ENCODE measurements at regions not wholly inside any gene's neighbourhood (a gene's known extent, or its start where the extent isn't known, plus 50 kb on each side); places are given as distances from the start of the nearest gene placed in this dataset.
"Not testable (repeated sequence)": the region's sequence is repeated elsewhere in the genome, so short reads cannot be mapped to it uniquely, and the experiment has no call there.

DNA sequence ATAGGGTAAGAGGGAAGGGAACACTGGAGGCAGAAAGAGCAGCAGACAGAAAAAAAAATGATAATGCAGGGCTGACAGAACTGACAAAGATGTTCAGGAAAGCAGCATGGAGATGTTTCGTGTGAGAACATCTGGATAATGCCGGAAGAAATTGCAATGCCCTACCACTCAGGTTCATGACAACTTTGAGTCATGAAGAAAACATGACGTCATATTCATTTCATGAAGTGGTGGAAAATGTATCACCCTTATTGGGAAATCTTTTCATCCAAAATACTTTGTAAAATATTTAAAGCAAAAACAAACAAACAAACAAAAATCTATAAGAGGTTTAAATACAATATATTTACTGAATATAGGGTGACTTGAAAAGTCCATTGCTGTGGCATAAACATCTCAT, 305.4 kb upstream of the IGF1R start:
- H3K27me3 ChIP-seq (ENCODE audit: insufficient read depth, poor library complexity, severe bottlenecking): no peaks in the 10 kb centered on the region
- H3K4me1 ChIP-seq (ENCODE audit: insufficient read depth, poor library complexity, severe bottlenecking): no peaks in the 10 kb centered on the region
- TF ChIP-seq, protein P1, sequence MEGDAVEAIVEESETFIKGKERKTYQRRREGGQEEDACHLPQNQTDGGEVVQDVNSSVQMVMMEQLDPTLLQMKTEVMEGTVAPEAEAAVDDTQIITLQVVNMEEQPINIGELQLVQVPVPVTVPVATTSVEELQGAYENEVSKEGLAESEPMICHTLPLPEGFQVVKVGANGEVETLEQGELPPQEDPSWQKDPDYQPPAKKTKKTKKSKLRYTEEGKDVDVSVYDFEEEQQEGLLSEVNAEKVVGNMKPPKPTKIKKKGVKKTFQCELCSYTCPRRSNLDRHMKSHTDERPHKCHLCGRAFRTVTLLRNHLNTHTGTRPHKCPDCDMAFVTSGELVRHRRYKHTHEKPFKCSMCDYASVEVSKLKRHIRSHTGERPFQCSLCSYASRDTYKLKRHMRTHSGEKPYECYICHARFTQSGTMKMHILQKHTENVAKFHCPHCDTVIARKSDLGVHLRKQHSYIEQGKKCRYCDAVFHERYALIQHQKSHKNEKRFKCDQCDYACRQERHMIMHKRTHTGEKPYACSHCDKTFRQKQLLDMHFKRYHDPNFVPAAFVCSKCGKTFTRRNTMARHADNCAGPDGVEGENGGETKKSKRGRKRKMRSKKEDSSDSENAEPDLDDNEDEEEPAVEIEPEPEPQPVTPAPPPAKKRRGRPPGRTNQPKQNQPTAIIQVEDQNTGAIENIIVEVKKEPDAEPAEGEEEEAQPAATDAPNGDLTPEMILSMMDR (IDR thresholded peaks at IDR 0.05; ENCODE audit: poor library complexity, severe bottlenecking): no peak
- ATAC-seq (ENCODE audit: low read depth) (no peak), DNase-seq (ENCODE audit: low spot score) (no peak)
- no peaks in the 10 kb centered on the region for H3K36me3 ChIP-seq (ENCODE audit: low read depth)
- H3K9me3 ChIP-seq (ENCODE audit: severe bottlenecking): no peaks in the 10 kb centered on the region
- no peak overlapping the region for H3K27ac ChIP-seq (ENCODE audit: poor library complexity, severe bottlenecking)
- H3K4me3 ChIP-seq (ENCODE audit: severe bottlenecking): no peak overlapping the region

DNA sequence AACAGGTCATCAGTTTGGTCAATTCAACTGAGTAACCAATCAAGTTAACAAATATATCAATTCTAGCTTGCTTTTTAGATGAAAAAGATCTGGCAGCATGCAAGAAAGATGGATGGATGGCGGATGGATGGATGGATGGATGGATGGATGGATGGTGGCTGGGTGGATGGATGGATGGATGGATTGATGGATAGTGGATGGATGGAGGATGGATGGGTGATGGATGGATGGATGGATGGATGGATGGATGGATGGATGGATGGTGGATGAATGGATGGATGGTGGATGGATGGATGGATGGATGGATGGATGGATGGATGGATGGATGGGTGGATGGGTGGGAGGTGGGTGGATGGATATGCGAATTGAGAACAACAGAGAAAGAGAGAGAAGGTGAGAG, 303.7 kb upstream of the IGF1R start:
- no peaks in the 10 kb centered on the region for H3K4me1 ChIP-seq (ENCODE audit: insufficient read depth, poor library complexity, severe bottlenecking)
- H3K27me3 ChIP-seq (ENCODE audit: insufficient read depth, poor library complexity, severe bottlenecking): no peaks in the 10 kb centered on the region
- H3K4me3 ChIP-seq (ENCODE audit: severe bottlenecking): no peak overlapping the region
- H3K36me3 ChIP-seq (ENCODE audit: low read depth): no peaks in the 10 kb centered on the region
- no peak for DNase-seq (ENCODE audit: low spot score)
- H3K9me3 ChIP-seq (ENCODE audit: severe bottlenecking): no peaks in the 10 kb centered on the region
- ATAC-seq (ENCODE audit: low read depth): no peak
- TF ChIP-seq, protein P1 (IDR thresholded peaks at IDR 0.05; ENCODE audit: poor library complexity, severe bottlenecking): no peak
- no peak overlapping the region for H3K27ac ChIP-seq (ENCODE audit: poor library complexity, severe bottlenecking)

DNA sequence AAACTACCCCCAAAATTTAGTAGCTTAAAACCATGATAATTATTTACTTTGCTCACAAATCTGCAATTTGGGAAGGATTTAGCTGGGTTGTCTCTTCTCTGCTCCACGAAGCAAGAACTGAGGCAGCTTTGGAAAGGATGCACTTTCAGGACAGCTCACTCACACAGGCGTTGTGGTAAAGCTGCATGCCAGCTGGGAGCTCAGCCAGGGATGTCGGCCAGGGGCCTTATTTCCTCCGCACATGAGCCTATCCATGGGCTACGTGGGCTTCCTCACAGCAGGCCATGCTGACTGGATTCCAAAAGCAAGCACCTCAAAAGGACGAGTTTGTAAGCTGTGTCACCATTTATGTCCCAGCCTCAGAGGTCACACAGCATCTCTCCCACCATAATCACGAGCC, 301.3 kb upstream of the IGF1R start:
- peaks cover 4% of the 10 kb centered on the region for H3K27me3 ChIP-seq (ENCODE audit: insufficient read depth, poor library complexity, severe bottlenecking)
- no peaks in the 10 kb centered on the region for H3K9me3 ChIP-seq (ENCODE audit: severe bottlenecking)
- no peaks in the 10 kb centered on the region for H3K36me3 ChIP-seq (ENCODE audit: low read depth)
- no peaks in the 10 kb centered on the region for H3K4me1 ChIP-seq (ENCODE audit: insufficient read depth, poor library complexity, severe bottlenecking)
- DNase-seq (ENCODE audit: low spot score) (no peak), ATAC-seq (ENCODE audit: low read depth) (no peak)
- H3K27ac ChIP-seq (ENCODE audit: poor library complexity, severe bottlenecking): no peak overlapping the region
- H3K4me3 ChIP-seq (ENCODE audit: severe bottlenecking): no peak overlapping the region
- TF ChIP-seq, protein P1 (IDR thresholded peaks at IDR 0.05; ENCODE audit: poor library complexity, severe bottlenecking): no peak

DNA sequence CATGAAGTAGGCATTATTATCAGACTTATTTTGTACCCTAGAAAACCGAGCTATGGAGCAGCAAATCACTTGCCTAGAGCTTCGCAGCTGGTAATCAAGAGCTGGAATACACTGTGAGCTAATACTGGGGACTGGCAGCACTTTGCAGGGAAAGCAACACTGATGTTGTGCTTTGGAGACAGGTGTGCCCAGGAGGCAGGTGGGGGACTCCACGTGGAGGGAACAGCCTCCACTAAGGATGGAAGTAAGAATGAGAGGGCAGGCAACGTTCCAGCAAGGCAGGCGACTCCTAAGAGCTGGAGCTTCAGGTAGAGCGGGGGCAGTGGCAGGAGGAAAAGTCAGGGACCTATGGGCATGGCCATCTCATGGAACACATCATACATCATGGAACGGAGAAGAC, 300.5 kb upstream of the IGF1R start:
- ATAC-seq (ENCODE audit: low read depth) (no peak), DNase-seq (ENCODE audit: low spot score) (no peak)
- no peaks in the 10 kb centered on the region for H3K9me3 ChIP-seq (ENCODE audit: severe bottlenecking)
- H3K4me1 ChIP-seq (ENCODE audit: insufficient read depth, poor library complexity, severe bottlenecking): no peaks in the 10 kb centered on the region
- no peak overlapping the region for H3K4me3 ChIP-seq (ENCODE audit: severe bottlenecking)
- no peak overlapping the region for H3K27ac ChIP-seq (ENCODE audit: poor library complexity, severe bottlenecking)
- H3K27me3 ChIP-seq (ENCODE audit: insufficient read depth, poor library complexity, severe bottlenecking): peaks cover 4% of the 10 kb centered on the region
- TF ChIP-seq, protein P1 (IDR thresholded peaks at IDR 0.05; ENCODE audit: poor library complexity, severe bottlenecking): no peak
- H3K36me3 ChIP-seq (ENCODE audit: low read depth): no peaks in the 10 kb centered on the region

DNA sequence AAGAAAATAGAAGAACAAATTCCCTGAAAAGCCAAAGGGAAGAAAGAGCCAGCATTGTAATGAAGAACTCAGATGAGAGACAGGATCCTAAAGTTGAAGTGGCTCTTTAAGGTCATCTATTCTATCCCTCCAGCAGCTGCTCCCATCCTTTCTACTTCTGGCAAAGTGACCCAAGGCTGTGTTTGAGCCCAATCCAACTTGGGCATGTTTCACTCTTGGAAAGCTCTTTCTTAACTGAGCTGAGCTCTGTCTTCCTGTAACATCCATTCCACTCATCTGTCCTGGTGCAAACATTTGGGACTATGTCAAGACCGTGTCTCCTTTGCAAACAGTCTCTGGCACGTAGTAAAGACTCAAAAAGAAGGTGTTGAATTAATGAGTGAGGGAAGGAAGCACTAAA, 298.1 kb upstream of the IGF1R start:
- H3K4me1 ChIP-seq (ENCODE audit: insufficient read depth, poor library complexity, severe bottlenecking): no peaks in the 10 kb centered on the region
- ATAC-seq (ENCODE audit: low read depth) (no peak), DNase-seq (ENCODE audit: low spot score) (no peak)
- no peak overlapping the region for H3K27ac ChIP-seq (ENCODE audit: poor library complexity, severe bottlenecking)
- TF ChIP-seq, protein P1 (IDR thresholded peaks at IDR 0.05; ENCODE audit: poor library complexity, severe bottlenecking): no peak
- peaks cover 4% of the 10 kb centered on the region for H3K27me3 ChIP-seq (ENCODE audit: insufficient read depth, poor library complexity, severe bottlenecking)
- H3K9me3 ChIP-seq (ENCODE audit: severe bottlenecking): no peaks in the 10 kb centered on the region
- no peak overlapping the region for H3K4me3 ChIP-seq (ENCODE audit: severe bottlenecking)
- no peaks in the 10 kb centered on the region for H3K36me3 ChIP-seq (ENCODE audit: low read depth)

DNA sequence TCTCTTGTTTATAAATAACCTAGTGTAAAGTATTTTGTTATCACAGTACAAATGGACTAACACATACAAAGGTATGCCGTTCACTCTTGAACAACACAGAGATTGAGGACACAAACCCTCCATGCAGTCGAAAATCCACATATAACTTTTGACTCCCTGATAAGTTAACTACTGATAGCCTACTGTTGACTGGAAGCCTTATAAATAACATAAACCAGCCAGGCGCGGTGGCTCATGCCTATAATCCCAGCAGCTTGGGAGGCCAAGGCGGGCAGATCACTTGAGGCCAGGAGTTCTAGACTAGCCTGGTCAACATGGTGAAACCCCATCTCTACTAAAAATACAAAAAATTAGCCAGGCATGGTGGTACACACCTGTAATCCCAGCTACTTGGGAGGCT, 290.1 kb upstream of the IGF1R start:
- not testable (repeated sequence) for H3K4me3 ChIP-seq (ENCODE audit: severe bottlenecking); H3K27me3 ChIP-seq (ENCODE audit: insufficient read depth, poor library complexity, severe bottlenecking); ATAC-seq (ENCODE audit: low read depth); H3K9me3 ChIP-seq (ENCODE audit: severe bottlenecking); H3K36me3 ChIP-seq (ENCODE audit: low read depth); H3K4me1 ChIP-seq (ENCODE audit: insufficient read depth, poor library complexity, severe bottlenecking); H3K27ac ChIP-seq (ENCODE audit: poor library complexity, severe bottlenecking)
- DNase-seq (ENCODE audit: low spot score): peak; percentile 29
